H1 (cell line): ENCODE measurements at regions not wholly inside any gene's neighbourhood (a gene's known extent, or its start where the extent isn't known, plus 50 kb on each side); places are given as distances from the start of the nearest gene placed in this dataset.

Experiments used
- GTF2F1 ChIP-seq: IDR thresholded peaks from 2 replicates; pipeline ENCODE4 v1.6.1; 2012; ENCODE audit warnings: low read depth, low read length, improper control_type of control experiment, borderline replicate concordance
- POU5F1 ChIP-seq: IDR thresholded peaks from 2 replicates; pipeline ENCODE4 v1.6.1; 2011; ENCODE audit warnings: low read depth, mild to moderate bottlenecking, low read length, moderate library complexity
- YY1 ChIP-seq: IDR thresholded peaks from 2 replicates; pipeline ENCODE4 v1.6.1; 2011; ENCODE audit warnings: low read depth, mild to moderate bottlenecking, low read length
- TF ChIP-seq, protein P1 (sequence below): fragments of 300-600 bp; sonication (generic); IDR thresholded peaks from 2 replicates; pipeline ENCODE4 v1.7.1; 2012; ENCODE audit warnings: low read length, moderate library complexity, mild to moderate bottlenecking, inconsistent platforms; ENCODE audit not compliant: insufficient replicate concordance

DNA sequence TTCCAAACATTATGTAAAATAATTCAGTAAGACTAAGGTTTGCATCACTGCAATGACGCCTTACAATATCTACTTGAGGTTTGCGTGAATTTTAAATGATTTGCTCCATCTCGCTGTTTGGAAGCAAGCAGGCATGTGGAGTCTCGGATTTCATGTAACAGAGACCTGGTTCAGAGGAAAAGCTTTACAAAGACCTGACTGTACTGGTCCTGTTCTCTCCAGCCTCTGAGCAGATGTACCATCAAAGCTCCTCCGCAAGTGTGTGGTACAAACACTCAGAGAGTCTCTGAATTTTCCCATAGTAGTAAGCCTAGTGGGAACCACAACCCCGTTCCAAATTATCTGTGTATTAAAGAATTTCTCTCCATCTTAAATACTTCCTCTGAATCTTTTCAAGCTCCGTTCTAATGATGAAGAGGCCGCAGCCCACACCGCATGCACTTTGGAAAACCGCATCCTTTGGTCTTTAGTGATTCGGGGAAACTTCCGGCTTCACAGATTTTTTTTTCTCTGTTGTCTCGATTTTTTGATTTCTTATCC is 728.1 kb upstream of the SOX11 start (continued):
- TF ChIP-seq, protein P1, sequence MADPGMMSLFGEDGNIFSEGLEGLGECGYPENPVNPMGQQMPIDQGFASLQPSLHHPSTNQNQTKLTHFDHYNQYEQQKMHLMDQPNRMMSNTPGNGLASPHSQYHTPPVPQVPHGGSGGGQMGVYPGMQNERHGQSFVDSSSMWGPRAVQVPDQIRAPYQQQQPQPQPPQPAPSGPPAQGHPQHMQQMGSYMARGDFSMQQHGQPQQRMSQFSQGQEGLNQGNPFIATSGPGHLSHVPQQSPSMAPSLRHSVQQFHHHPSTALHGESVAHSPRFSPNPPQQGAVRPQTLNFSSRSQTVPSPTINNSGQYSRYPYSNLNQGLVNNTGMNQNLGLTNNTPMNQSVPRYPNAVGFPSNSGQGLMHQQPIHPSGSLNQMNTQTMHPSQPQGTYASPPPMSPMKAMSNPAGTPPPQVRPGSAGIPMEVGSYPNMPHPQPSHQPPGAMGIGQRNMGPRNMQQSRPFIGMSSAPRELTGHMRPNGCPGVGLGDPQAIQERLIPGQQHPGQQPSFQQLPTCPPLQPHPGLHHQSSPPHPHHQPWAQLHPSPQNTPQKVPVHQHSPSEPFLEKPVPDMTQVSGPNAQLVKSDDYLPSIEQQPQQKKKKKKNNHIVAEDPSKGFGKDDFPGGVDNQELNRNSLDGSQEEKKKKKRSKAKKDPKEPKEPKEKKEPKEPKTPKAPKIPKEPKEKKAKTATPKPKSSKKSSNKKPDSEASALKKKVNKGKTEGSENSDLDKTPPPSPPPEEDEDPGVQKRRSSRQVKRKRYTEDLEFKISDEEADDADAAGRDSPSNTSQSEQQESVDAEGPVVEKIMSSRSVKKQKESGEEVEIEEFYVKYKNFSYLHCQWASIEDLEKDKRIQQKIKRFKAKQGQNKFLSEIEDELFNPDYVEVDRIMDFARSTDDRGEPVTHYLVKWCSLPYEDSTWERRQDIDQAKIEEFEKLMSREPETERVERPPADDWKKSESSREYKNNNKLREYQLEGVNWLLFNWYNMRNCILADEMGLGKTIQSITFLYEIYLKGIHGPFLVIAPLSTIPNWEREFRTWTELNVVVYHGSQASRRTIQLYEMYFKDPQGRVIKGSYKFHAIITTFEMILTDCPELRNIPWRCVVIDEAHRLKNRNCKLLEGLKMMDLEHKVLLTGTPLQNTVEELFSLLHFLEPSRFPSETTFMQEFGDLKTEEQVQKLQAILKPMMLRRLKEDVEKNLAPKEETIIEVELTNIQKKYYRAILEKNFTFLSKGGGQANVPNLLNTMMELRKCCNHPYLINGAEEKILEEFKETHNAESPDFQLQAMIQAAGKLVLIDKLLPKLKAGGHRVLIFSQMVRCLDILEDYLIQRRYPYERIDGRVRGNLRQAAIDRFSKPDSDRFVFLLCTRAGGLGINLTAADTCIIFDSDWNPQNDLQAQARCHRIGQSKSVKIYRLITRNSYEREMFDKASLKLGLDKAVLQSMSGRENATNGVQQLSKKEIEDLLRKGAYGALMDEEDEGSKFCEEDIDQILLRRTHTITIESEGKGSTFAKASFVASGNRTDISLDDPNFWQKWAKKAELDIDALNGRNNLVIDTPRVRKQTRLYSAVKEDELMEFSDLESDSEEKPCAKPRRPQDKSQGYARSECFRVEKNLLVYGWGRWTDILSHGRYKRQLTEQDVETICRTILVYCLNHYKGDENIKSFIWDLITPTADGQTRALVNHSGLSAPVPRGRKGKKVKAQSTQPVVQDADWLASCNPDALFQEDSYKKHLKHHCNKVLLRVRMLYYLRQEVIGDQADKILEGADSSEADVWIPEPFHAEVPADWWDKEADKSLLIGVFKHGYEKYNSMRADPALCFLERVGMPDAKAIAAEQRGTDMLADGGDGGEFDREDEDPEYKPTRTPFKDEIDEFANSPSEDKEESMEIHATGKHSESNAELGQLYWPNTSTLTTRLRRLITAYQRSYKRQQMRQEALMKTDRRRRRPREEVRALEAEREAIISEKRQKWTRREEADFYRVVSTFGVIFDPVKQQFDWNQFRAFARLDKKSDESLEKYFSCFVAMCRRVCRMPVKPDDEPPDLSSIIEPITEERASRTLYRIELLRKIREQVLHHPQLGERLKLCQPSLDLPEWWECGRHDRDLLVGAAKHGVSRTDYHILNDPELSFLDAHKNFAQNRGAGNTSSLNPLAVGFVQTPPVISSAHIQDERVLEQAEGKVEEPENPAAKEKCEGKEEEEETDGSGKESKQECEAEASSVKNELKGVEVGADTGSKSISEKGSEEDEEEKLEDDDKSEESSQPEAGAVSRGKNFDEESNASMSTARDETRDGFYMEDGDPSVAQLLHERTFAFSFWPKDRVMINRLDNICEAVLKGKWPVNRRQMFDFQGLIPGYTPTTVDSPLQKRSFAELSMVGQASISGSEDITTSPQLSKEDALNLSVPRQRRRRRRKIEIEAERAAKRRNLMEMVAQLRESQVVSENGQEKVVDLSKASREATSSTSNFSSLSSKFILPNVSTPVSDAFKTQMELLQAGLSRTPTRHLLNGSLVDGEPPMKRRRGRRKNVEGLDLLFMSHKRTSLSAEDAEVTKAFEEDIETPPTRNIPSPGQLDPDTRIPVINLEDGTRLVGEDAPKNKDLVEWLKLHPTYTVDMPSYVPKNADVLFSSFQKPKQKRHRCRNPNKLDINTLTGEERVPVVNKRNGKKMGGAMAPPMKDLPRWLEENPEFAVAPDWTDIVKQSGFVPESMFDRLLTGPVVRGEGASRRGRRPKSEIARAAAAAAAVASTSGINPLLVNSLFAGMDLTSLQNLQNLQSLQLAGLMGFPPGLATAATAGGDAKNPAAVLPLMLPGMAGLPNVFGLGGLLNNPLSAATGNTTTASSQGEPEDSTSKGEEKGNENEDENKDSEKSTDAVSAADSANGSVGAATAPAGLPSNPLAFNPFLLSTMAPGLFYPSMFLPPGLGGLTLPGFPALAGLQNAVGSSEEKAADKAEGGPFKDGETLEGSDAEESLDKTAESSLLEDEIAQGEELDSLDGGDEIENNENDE = no peak
- TF ChIP-seq YY1 = no peak
- no peak for TF ChIP-seq GTF2F1
- TF ChIP-seq POU5F1 = no peak
